ENCODE measurements at regions not wholly inside any gene's neighbourhood (a gene's known extent, or its start where the extent isn't known, plus 50 kb on each side); places are given as distances from the start of the nearest gene placed in this dataset.
"Not testable (repeated sequence)": the region's sequence is repeated elsewhere in the genome, so short reads cannot be mapped to it uniquely, and the experiment has no call there.

DNA sequence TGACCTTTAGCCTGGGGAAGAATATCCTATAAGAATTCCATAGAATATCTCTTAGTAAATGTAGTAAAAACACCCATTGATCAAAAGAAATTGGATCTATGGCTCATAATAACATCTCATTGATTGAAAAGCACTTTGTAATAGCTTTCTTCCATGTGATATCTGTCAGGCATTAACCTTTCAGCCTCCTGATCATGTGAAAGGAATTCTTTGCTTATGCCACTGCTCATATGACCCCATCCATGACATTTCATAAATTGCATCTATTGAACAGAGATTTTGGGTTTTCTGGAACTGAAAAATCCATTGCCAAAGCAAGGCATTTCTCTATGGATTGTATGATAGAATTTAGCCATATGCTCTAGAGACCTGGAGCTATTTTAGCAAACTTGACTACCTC is 519.3 kb upstream of the PFKP start:
- FAIRE-seq = no peak
- DNase-seq = no peak
- no peaks in the 10 kb centered on the region for H3K4me1 ChIP-seq (ENCODE audit: control insufficient read depth in 2 of 3, insufficient read depth in 2 of 3, low read depth in 1 of 3, low read length in 3 of 3)
- intact Hi-C loops (cut with DNase I) = no loop called here
- H3K9ac ChIP-seq (ENCODE audit: low read length in 3 of 3) = no peak overlapping the region
- H3K27ac ChIP-seq (ENCODE audit: low read depth in 2 of 2, low read length in 2 of 2) = no peak overlapping the region
- H3K36me3 ChIP-seq (ENCODE audit: control insufficient read depth in 2 of 3, insufficient read depth in 3 of 3, low read length in 3 of 3) = no peaks in the 10 kb centered on the region
- no peaks in the 10 kb centered on the region for H3K9me3 ChIP-seq (ENCODE audit: control insufficient read depth in 2 of 3, insufficient read depth in 1 of 3, low read length in 3 of 3)
- TF ChIP-seq, protein P1, sequence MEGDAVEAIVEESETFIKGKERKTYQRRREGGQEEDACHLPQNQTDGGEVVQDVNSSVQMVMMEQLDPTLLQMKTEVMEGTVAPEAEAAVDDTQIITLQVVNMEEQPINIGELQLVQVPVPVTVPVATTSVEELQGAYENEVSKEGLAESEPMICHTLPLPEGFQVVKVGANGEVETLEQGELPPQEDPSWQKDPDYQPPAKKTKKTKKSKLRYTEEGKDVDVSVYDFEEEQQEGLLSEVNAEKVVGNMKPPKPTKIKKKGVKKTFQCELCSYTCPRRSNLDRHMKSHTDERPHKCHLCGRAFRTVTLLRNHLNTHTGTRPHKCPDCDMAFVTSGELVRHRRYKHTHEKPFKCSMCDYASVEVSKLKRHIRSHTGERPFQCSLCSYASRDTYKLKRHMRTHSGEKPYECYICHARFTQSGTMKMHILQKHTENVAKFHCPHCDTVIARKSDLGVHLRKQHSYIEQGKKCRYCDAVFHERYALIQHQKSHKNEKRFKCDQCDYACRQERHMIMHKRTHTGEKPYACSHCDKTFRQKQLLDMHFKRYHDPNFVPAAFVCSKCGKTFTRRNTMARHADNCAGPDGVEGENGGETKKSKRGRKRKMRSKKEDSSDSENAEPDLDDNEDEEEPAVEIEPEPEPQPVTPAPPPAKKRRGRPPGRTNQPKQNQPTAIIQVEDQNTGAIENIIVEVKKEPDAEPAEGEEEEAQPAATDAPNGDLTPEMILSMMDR (IDR thresholded peaks at IDR 0.05; ENCODE audit: borderline replicate concordance, extremely low read depth, insufficient read depth) = no peak
- no peaks in the 10 kb centered on the region for H3K27me3 ChIP-seq (ENCODE audit: control insufficient read depth, insufficient read depth, low read length)
- no peak overlapping the region for H3K4me3 ChIP-seq (ENCODE audit: low read length in 3 of 3)

DNA sequence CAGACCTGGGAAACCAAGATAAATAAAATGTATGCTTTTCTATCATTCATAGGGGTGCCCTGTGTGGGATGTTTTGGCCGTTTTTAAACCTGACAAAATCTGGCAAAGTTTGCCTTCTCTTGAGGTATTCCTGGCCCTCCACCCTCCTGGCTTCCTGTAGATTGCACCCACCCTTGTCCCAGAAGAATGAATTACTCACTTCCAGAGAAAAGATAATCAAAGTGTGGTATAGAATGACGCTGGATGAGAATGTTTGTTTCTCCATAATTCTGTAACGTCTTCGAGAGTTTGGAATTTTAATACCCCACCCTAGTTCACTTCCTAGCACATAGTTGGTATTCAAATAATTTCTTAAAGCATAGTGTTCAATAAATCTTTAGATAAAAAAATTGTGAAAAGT is 519.7 kb upstream of the PFKP start:
- Histone ChIP-seq H3K9me3 (ENCODE audit: control insufficient read depth in 2 of 3, insufficient read depth in 1 of 3, low read length in 3 of 3) (no peaks in the 10 kb centered on the region), H3K4me1 (ENCODE audit: control insufficient read depth in 2 of 3, insufficient read depth in 2 of 3, low read depth in 1 of 3, low read length in 3 of 3) (no peaks in the 10 kb centered on the region), H3K36me3 (ENCODE audit: control insufficient read depth in 2 of 3, insufficient read depth in 3 of 3, low read length in 3 of 3) (no peaks in the 10 kb centered on the region), H3K9ac (ENCODE audit: low read length in 3 of 3) (no peak overlapping the region), H3K27me3 (ENCODE audit: control insufficient read depth, insufficient read depth, low read length) (no peaks in the 10 kb centered on the region), H3K4me3 (ENCODE audit: low read length in 3 of 3) (no peak overlapping the region), H3K27ac (ENCODE audit: low read depth in 2 of 2, low read length in 2 of 2) (no peak overlapping the region)
- FAIRE-seq = no peak
- intact Hi-C loops (cut with DNase I) = no loop called here
- TF ChIP-seq, protein P1 (IDR thresholded peaks at IDR 0.05; ENCODE audit: borderline replicate concordance, extremely low read depth, insufficient read depth) = no peak
- DNase-seq = no peak

DNA sequence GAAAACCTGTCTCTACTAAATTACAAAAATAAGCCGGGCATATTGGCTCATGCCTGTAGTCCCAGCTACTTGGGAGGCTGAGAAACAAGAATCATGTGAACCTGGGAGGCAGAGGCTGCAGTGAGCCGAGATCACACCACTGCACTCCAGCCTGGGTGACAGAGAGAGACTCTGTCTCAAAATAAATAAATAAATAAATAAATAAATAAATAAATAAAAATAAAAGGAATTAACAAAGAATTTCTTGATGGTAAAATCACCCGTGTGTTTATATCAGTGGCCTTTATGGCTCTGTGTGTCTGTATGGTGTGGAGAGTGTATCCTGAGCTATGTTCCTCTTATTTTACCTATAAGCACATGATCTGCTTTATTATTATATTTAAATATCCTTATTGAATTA is 520.5 kb upstream of the PFKP start:
- H3K9me3 ChIP-seq (ENCODE audit: control insufficient read depth in 2 of 3, insufficient read depth in 1 of 3, low read length in 3 of 3); DNase-seq; H3K4me3 ChIP-seq (ENCODE audit: low read length in 3 of 3); intact Hi-C loops (cut with DNase I); H3K27me3 ChIP-seq (ENCODE audit: control insufficient read depth, insufficient read depth, low read length); H3K36me3 ChIP-seq (ENCODE audit: control insufficient read depth in 2 of 3, insufficient read depth in 3 of 3, low read length in 3 of 3); H3K4me1 ChIP-seq (ENCODE audit: control insufficient read depth in 2 of 3, insufficient read depth in 2 of 3, low read depth in 1 of 3, low read length in 3 of 3); H3K9ac ChIP-seq (ENCODE audit: low read length in 3 of 3); FAIRE-seq; H3K27ac ChIP-seq (ENCODE audit: low read depth in 2 of 2, low read length in 2 of 2): not testable (repeated sequence)

DNA sequence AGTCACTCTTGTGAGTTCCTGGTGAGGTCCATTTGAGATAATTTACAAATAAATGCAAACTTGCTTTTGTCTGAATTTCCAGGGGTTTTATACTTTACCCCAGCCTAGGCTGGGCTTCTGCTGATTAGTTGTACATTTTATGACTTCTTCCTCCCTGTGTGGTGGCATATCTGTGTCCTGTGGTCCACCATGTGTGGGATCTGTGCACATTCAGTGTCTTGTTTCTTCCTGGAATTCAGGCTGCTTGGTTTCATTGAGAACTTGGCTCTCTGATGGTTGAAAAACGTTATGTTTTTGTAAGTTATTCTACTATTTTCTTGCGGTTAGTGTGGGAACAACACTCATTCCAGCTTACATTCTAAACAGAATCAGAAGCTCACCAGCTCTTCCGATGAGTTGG is 523.4 kb upstream of the PFKP start:
- H3K27me3 ChIP-seq (ENCODE audit: control insufficient read depth, insufficient read depth, low read length) = no peaks in the 10 kb centered on the region
- no peak for DNase-seq
- H3K4me1 ChIP-seq (ENCODE audit: control insufficient read depth in 2 of 3, insufficient read depth in 2 of 3, low read depth in 1 of 3, low read length in 3 of 3) = no peaks in the 10 kb centered on the region
- no peaks in the 10 kb centered on the region for H3K36me3 ChIP-seq (ENCODE audit: control insufficient read depth in 2 of 3, insufficient read depth in 3 of 3, low read length in 3 of 3)
- no peak overlapping the region for H3K9ac ChIP-seq (ENCODE audit: low read length in 3 of 3)
- no peaks in the 10 kb centered on the region for H3K9me3 ChIP-seq (ENCODE audit: control insufficient read depth in 2 of 3, insufficient read depth in 1 of 3, low read length in 3 of 3)
- H3K27ac ChIP-seq (ENCODE audit: low read depth in 2 of 2, low read length in 2 of 2) = no peak overlapping the region
- intact Hi-C loops (cut with DNase I) = no loop called here
- H3K4me3 ChIP-seq (ENCODE audit: low read length in 3 of 3) = no peak overlapping the region
- TF ChIP-seq, protein P1 (IDR thresholded peaks at IDR 0.05; ENCODE audit: borderline replicate concordance, extremely low read depth, insufficient read depth) = no peak
- FAIRE-seq = no peak

Data from kidney (tissue), 13 donors.